WTC11 (cell line): ENCODE measurements at regions not wholly inside any gene's neighbourhood (a gene's known extent, or its start where the extent isn't known, plus 50 kb on each side); places are given as distances from the start of the nearest gene placed in this dataset.

Experiments used
- CREB1 ChIP-seq: sonication (generic); formaldehyde crosslinking; IDR thresholded peaks from 2 replicates; pipeline ENCODE4 v1.8.0; 2023; ENCODE audit warnings: mild to moderate bottlenecking, missing genetic modification reagents
- CTCF ChIP-seq: fragments of 200-600 bp; IDR thresholded peaks from 2 replicates; pipeline ENCODE4 v1.8.0; 2022; ENCODE audit warnings: antibody characterized with exemption
- ESRRA ChIP-seq: sonication (generic); formaldehyde crosslinking; IDR thresholded peaks from 2 replicates; pipeline ENCODE4 v1.8.1; 2022; ENCODE audit warnings: mild to moderate bottlenecking, missing genetic modification reagents, borderline replicate concordance
- NR3C1 ChIP-seq: sonication (generic); formaldehyde crosslinking; conservative IDR thresholded peaks from 2 replicates; pipeline ENCODE4 v1.8.1; 2023; ENCODE audit warnings: low read depth, mild to moderate bottlenecking, missing genetic modification reagents

GRCh38 chr11:19499026-19499669 is 213.5 kb upstream of the NAV2 start:
- no peak for TF ChIP-seq ESRRA (CRISPR knock-in tag)
- no peak for TF ChIP-seq CREB1 (CRISPR knock-in tag)
- no peak for TF ChIP-seq CTCF
- TF ChIP-seq NR3C1 (CRISPR knock-in tag): no peak
